ENCODE measurements at regions not wholly inside any gene's neighbourhood (a gene's known extent, or its start where the extent isn't known, plus 50 kb on each side); places are given as distances from the start of the nearest gene placed in this dataset.

DNA sequence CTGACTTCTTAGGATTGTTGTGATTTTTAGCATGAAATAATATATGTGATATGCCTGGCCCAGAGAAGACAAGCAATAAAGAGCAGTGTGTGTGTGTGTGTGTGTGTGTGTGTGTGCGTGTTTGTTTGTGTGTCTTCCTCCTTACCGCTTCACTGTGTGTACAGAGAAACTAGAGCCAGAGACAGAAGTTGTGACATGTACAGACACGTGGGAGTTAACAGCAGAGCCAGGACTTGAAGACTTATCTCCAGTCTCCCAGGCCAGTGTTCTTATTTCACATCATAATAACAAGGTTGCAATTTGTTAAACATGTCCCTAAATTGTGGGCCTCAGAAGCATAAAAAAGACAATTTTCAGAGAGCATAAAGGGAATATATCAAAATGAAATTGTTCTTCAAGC, 192.0 kb upstream of the JUN start:
- no peak for DNase-seq (ENCODE audit: low spot score)

DNA sequence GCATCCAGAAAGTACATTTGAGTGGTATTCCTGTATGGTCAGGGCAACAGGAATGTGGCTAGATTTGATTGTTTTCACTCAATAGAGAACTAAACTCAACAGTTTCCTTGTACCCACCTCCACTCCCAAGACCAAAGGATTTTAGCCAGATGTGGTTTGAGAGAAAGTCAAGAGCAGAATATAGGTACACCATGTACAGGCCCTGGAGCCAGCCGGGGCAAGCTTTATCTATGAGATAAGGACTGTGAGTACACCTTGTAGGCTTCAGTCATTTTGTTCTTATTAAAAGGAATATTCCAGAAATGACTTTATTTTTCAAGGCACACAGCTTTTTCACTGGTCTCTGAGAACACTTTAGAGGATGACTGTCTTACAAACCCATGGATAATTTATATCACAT, 192.4 kb upstream of the JUN start:
- no peak for DNase-seq (ENCODE audit: low spot score)

DNA sequence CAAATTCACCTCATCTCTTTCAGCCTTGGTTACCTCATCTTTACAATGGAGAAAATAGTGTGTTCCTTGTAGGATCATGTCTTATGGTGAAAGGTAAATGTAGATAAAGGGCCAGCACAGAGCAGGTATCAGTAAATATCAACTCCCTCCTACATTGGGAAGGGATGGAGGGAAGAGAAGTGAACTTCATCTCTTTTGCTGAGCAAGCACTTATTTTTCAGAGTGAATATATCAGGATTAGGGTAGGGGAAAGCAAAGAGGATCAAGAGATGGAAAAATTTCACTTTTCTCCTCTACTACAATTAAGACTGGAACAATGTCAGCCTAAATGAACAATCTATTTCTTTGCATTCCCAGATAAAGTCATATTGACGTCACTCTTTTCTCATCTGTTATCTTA, 193.8 kb upstream of the JUN start:
- no peak for DNase-seq (ENCODE audit: low spot score)

DNA sequence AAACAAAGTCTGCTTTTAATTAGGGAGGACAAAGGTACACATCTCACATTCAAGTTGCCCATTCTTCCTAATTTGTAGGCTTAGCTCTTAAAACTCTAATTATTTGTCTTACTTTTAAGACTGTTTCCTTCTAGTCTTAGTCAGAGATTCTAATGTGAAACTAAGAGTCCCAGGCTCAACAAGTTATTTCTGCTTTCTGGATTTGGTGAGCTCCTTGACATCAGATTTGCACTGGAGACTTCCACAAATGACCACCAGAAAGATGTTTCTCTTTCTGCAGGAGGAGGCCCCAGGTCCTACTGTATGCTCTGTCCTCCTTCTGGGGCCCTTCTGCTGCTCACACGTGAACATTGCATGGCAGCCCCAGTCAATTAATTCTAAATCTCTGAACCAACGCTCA, 194.2 kb upstream of the JUN start:
- no peak for DNase-seq (ENCODE audit: low spot score)

DNA sequence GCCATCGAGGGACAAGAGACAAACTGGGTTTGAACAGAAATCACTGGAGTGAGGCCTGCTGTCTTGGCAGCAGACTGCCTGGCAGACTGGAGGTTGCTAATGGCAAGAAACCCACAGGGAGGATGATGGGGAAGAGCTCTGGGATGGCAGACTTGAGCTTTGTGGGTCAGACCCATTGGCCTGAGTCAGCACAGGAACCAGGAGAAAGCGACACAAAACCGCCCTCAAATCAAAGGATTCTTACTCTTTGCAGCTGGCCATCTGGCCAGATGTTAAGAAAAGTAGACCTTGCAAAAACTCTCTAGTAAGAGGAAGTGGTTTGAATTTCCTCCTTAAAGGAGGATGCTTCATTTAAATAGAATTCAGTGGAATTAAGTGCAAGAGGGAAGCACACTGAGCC, 195.2 kb upstream of the JUN start:
- no peak for DNase-seq (ENCODE audit: low spot score)

DNA sequence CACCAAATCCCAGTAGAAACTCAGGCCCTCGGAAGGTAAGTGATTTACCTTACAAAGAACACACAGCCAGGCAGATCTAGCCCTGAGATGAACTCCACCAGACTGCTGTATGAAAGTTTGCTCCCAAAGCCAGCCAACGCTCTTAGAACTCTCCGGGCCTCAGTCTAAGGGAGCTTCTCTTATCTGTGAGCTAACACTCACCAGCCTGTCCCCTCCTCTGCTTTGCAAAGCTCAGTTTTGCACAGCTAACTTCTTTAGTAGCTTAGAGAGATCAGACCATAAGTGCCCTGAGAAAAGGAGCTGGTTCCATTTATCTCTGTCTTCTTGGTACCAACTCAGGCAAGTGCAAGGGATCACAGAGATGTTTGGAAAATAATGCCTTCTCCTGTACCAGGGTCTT, 195.8 kb upstream of the JUN start:
- DNase-seq (ENCODE audit: low spot score), result no peak

DNA sequence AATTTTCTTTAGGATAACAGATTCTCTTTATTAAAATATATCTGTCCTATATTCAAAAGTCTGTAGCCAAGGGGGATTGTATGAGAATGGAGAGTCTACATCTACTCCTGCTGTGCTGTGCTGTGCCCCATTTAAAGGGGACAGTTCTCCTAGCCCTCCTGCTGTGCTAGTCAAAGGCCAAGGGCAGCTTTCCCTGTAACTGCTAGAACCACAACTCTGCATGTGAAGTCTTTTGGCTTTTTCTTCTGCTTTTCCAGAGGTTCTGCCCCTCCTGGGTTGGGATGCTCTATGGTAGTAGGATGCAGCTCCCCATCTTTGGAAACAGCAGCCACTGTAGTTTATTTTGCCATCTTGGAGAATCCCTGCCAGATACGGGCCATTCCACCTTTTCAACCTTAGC, 197.5 kb upstream of the JUN start:
- DNase-seq (ENCODE audit: low spot score), result peak; percentile 18

DNA sequence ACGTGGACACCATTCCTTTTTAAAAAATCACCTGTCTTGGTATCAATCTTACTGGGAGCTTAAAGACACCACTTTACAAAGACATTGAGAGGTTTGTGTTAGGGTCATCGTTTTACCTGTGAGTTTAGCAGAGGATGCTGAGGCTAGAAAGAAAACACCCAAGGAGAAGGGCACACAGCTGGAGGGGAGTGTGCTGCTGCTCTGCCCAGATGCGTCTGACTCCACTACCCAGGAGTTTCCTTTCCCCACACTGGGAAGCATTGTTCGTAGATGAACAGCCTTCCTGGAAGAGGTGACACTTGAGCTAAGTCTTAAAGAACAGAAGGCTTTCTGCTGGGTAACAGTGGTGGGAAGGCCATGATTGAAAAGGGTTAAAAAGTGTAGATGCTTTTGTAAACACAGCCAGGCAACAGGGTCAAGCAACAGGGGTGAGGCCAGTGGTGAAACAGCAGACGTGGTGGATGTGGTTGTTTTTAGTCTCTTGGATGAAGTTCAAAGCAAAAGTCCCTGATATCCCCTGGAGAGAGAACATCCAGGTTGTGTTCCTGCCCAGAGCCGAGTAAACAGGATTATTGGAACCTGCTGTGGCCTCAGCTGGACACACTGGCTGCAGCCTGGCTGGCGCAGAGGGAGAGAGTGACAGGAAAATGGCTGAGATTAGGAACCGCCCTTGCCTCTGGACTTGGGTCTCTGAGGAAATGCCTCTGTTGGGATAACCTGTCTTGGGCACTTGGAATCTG, 198.6 kb upstream of the JUN start:
- peak; percentile 23 for DNase-seq (ENCODE audit: low spot score)

DNA sequence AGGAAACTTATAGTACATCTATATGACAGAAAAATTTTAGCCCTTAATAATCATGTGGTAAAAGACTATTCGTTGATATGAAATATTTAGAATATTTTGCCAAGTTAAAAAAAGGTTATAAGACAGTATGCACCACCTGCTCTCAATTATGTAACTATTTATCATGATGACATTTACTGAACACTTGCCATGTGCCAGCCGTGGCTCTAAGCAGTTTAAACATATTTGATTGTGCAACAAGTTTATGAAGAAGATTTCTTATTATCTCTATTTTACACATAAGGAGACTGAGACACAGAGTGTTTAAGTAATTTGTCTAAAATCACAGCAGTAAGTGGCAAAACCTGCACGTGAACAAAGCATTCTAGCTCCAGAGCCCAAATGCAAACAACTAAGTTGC, 199.3 kb upstream of the JUN start:
- DNase-seq (ENCODE audit: low spot score), result no peak

DNA sequence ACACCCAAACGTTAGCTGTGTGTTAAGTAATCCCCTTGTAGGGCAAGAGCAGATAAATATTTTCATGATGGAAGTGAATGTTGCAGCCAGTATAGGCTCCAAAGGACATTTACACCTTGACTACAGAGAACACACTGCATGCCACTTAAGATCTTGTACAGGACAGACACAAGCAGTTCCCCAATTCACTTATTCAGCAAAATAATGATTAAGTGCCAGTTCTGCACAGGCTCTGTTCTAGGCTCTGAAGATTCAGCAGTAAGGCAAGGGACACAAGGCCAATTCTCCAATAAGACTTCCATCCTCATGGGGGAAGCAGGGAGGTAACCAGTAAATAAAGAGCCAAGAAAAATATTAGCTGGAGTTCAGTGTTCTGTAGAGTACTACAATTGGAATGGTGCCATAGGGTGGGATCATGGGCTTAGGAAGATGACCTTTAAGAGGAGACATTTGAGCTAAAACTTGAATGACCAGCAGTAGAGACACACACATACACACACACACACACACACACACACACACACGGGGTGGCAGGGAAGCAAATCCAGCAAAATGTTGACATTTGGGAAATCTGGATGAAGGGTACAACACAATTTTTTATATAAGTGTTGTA, 199.9 kb upstream of the JUN start:
- no peak for DNase-seq (ENCODE audit: low spot score)

DNA sequence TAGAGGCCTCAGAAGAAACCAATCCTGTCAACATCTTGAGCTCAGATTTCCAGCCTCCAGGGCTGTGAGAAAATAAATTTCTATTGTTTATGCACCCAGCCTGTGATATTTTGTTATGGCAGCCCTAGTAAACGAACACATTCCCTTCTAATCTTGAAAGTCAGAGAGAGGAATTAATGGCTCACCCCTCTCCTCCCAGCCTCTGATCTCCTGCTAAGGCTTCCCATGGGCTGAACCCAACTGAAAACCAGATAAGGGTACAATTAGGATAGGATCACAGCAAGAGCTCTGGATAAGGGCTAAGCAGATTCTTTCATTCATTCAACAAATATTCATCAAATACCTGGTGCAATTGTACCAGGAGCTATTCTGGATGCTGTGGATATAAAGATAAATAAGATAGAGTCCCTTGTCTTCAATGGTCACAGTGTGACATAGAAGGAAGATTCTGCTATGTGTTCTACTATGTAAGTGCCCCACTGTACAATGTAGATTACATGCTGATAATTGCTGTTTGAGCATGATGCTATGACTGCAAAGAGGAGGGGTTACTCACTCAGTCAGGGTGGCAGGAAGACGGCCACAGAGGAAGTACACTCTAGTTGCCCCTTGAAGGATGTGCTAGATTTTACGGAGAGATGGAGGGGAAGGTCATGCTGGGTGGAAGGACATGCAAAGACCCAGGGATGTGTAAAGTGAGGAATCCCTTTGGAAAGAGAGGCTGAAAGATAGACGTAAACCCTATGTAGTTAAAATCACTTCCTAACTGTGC, 203.3 kb upstream of the JUN start:
- DNase-seq (ENCODE audit: low spot score), result no peak

DNA sequence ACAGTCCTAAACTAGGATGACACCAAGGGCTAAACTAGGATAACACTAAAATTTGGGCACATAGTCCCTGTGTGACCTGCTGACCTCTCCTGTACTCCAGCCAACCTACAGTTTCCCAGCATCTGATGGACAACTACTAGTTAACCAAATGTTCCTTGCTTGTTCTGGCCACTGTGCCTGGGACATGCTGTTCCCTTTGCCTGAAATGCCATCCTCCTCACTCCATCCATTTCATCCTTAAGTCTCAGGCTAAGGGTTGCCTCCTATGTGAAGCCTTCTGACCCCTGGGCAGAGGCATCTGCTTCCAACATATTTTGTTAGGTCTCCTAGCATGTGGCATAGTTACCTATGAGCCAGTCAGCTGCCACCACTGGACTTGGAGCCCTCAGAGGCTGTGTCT, 204.9 kb upstream of the JUN start:
- DNase-seq (ENCODE audit: low spot score), result no peak

DNA sequence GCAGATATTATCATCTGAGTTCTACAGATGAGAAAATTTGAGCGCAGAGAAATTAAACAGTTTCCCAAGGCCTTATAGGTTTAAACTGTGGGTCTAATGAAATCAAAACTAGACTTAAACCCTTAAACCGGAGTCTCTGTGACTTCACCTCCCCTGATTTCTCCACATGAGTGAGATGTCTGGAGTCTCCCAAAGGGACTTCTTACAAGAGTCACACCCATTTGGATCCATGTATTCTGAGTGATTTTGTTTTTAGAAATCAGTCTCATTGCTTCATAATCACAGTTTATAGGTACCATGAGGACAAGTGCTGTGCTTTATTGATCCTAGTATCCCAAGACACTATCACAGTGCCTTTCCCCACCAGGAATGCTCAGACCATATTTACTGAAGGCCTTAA, 206.0 kb upstream of the JUN start:
- no peak for DNase-seq (ENCODE audit: low spot score)

DNA sequence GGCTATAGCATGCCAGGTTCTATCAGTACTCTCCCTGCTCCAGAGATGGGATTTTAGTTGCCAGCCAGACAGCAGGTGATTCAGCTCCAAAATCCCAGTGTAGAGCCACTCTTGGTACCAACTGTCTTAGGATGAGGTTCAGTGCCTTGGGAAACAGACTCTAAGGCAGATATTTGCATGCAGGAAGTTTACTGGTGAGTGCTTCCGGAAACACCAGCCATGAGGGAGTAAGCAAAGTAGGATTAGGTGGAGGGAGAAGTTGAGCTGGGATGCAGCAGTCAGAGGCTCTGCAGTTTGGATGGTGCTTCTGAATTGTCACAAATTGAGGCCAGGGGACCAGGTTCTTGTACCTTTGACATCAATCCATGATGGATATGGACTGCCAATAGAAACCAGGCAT, 207.5 kb upstream of the JUN start:
- DNase-seq (ENCODE audit: low spot score), result no peak

DNA sequence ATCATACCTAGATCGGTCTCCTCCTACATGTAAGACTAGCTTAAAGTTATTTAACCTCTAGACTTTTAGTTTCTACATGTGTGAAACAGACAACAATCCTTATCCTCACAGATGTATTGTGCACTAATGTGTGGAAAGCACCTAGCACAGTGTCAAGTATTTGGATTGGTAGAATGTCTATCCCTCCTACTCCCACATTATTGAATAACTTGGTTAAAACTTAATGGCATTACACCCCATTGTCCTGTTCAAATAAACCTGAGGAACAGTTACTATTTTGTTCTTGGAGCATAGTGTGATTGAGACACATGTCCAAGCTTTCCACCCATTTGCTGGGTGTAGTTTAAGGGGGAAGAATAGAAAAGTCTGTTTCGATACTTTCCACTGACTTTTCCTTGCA, 208.8 kb upstream of the JUN start:
- no peak for DNase-seq (ENCODE audit: low spot score)

DNA sequence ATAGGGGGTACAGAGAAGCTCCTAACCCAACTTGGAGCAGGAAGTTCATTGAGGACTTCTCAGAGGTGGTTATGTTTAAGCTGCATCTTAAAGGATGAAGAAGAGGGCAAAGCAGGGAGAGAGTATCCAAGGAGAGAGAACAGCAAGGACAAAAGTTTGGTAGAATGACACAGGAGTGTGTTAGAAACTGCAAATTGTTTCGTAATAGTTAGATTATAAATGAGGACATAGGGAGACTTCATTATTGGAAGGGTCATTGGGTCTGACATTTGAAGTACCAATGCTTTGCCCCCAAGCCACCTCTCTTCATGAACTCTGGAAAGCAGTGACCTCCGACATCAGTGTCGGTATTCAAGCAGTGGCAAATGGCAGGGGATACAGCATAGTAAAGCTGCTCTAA, 209.6 kb upstream of the JUN start:
- DNase-seq (ENCODE audit: low spot score), result no peak

DNA sequence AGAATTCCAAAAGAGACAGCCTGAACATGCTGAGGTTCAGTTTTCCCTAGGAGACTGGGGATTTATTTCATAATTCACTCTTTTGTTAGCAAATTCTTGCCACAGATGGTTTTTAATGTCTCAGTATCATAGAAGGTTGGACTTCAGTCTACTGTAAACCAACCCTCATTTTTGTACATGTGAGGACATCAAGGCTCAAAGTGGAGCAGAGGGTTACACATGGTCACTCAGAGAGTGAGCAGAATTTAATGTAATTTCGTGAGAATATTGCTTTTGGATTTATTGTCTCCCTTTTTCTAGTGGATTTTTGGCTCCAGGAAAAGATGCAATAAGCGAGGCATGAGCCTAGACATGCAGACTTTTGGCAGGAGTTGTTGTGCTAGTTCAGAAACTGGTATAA, 210.8 kb upstream of the JUN start:
- DNase-seq (ENCODE audit: low spot score), result no peak

DNA sequence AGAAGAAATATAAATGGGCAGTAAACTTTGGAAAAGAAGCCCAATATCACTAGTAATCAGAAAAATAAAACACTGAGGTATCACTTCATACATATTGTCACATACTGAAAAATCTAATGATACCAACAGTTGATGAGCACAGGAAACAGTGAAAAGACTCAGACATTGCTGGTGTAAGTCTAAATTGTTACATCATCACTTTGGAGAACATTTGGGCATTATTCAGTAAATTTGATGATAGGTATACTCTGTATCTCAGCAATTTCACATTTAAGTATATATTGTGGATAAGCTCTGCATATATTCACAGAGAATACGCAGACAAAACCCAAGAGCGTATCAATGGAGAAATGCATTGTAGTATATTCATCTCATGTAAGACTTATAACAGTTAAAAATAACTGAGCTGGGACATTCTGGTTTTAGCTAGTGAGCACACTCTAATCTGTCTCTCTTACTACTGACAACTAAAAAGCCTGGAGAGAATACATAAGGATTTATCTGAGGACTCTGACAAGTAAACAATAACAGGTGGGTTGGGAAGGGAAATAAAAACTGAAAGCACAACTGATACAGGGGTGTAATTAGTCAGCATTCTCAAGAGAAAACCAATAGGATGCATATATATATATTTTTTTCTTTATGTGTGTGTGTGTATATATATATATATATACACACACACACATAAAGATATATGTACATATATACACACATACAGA, 212.7 kb upstream of the JUN start:
- no peak for DNase-seq (ENCODE audit: low spot score)

DNA sequence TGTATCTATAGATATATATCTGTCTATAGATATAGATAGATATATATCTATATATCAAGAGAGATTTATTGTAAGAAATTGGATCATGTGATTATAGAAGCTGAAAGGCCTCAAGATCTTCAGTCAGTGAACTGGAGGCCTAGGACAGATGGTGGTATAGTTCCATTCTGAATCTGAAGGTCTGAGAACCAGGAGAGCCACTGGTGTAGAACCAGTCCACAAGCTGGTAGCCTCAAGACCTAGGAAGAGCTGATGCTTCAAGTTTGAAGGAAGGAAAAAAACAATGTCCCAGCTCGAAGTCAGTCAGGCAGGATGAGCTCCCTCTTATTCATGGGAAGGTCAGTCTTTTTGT, 213.2 kb upstream of the JUN start:
- no peak for DNase-seq (ENCODE audit: low spot score)

DNA sequence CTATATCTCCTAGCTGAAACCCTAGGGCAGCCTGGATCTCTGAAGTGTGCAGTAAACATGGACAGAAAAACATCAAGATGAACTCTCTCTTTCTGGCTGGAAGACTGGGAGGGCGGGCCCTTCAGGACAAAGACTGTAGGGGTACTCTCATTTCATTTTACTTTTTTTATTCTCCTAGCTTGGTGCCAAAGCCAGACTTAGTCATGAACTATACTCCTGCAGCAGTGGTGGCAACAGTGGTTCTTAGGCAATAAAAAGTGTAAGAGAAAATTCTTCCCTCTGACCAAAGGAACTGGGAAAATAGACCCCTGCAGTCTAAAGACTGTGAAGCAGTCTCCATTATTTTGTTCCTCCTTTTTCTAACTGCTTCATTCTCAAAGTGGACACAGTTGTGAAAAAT, 213.8 kb upstream of the JUN start:
- DNase-seq (ENCODE audit: low spot score), result no peak

DNA sequence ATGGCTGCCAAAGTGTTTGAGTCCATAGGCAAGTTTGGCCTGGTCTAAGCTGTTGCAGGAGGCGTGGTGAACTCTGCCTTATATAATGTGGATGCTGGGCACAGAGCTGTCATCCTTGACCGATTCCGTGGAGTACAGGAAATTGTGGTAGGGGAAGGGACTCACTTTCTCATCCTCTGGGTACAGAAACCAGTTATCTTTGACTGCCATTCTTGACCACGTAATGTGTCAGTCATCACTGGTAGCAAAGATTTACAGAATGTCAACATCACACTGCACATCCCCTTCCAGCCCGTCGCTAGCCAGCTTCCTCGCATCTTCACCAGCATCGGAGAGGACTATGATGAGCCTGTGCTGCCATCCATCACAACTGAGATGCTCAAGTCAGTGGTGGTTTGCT, 215.8 kb upstream of the JUN start:
- DNase-seq (ENCODE audit: low spot score), result no peak

DNA sequence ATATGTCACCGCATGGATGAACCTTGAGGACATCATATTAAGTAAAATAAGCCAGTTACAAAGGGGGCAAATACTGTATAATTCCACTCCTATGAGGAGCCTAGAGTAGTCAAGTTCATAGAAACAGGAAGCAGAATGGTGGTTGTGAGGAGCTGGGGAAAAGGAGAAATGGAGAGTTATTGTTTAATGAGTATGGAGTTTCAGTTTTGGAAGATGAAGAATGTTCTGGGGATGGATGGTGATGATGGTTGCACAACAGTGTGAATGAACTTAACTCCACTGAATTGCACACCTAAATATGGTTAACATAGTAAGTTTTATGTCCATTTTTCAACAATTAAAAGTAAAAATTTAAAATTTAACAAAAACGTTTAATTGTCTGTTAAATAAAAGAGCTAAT, 220.9 kb upstream of the JUN start:
- no peak for DNase-seq (ENCODE audit: low spot score)
